ENCODE measurements at regions not wholly inside any gene's neighbourhood (a gene's known extent, or its start where the extent isn't known, plus 50 kb on each side); places are given as distances from the start of the nearest gene placed in this dataset.

DNA sequence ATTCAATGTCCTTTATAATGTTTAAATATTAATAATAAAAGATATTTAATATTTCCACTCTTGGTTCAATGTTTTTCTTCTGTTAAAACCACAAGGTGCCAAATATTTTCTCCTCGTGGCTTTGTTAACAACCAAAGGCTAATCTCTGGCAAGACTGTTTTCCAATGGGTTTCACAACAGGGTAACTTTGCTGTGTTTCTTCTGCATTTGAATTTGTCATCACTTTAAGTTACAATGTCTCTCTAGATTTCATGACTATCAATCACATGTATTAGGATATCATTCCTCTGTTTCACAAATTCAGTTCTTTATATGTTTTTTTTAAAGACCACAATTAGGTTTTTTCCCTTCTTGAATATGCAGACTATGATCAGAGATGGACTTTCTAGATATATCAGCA lies 469.8 kb upstream of the ACVR2A start:
- DNase-seq (ENCODE audit: low read depth in 3 of 3, low spot score in 1 of 3), result no peak

DNA sequence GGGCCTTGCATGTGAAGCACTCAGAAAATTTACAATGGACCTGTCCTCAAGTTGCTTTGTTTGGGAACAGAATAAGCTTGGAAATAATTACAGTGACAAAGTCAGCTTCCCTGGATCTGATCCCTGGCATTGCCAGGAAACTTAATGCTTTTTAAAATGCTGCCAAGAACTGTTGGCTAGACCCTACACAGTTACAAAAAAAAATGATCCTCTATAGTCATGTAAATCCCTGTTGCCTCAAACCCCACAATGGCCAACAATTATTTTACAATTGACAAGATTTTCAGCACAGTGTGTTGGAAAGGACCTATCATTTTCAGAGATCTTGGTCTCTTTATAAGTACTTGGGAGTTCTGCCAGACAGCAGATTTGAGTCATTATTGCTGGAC lies 470.4 kb upstream of the ACVR2A start:
- DNase-seq (ENCODE audit: low read depth in 3 of 3, low spot score in 1 of 3), result no peak

DNA sequence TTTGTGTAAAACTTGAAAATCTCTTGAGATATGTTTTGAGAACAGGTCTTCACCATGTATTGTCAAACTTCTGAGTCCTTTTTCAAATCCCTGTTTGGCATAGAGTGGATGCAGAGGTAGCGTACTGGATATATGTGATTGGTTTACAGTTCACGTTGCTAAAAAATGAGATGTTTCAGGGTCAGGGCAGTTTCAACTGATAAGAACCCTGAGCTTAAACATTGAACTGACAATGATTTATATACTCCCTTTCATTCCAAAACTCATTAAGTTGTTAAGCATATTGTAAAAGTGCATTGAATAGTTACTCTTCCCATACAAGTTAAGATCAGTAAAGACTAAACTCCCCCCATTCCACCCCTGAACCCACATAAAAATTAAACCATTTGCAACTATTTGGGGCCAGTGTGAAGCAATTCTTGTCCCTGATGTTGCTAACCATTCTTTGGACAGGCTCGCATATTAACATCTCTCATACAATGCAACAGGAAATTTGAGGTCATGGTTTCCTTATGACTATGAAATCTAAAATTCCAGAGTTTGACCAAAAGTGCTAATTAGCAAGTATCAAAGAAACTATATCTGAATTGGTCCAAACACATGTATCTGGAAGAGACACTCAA lies 470.9 kb upstream of the ACVR2A start:
- no peak for DNase-seq (ENCODE audit: low read depth in 3 of 3, low spot score in 1 of 3)

DNA sequence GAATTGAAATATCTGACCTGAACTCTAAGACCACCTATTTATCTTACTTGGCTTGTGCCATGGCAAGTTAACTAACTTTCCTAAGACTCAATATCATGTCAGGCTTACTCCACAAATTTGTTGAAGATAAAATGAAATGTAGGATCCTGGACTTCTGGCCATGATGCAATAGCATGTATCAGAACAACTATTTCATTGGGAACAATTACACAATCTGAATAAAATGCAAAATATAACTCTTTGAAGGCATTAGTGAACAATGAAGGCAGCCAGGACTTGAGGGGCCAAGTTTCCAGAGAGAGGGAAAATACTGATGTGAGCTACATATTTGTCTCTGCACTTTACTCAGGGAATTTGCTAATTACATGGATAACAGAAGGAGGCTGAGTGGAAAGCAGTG lies 476.5 kb upstream of the ACVR2A start:
- no peak for DNase-seq (ENCODE audit: low read depth in 3 of 3, low spot score in 1 of 3)

DNA sequence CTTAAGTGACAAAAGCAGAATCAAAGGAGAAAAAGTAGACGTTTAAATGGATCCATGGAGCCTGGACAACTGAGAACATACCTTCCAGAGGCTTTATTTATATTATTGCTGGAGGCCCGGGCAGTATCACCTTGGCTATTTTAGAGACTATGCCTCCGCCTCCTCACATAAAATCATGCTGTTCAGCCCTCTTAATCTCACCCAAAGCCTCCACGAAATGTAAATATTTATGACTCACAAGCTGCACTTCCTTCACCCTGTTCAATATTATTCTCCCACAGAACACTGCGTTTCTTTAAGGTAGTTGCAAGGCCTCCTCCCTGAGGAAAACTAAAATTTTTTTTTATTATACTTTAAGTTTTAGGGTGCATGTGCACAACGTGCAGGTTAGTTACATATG lies 478.6 kb upstream of the ACVR2A start:
- DNase-seq (ENCODE audit: low read depth in 3 of 3, low spot score in 1 of 3), result no peak

DNA sequence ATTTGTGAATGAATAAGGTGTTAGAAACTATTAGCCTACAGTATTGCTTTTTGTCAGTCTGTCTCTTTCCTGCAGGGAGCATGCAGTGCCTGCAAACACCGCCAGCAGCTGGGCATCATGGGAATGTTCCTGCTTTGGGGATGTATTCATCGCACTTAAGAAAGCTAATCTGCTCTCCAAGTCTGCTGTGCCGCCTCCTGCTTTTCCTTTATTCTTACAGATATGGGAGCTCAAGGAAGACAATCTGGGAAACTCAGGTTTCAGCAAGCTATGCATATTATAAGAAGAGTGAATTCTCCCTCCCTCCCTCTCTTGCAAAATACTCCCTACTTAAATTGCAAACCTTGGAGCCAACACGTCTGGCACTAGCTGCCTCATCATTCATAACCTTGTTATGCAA lies 479.2 kb upstream of the ACVR2A start:
- no peak for DNase-seq (ENCODE audit: low read depth in 3 of 3, low spot score in 1 of 3)

DNA sequence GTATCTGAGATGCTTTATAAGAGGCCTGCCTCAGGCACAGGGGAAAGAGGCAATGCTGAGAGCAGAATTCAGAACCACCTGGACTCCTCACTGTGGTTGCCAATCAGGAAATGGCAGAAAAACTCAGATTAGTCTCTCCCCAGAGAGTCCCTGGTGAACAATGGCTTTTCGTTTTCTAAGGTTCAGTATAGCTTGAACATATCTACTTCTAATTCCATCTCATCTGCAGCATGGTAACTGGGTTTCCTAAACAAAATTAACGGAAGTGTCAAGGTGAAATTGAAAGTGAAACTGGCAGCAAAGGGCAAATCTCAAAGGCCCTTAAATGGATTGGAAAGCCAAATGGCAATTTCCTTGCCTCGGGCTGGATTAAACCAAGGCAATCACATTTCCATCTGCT lies 480.2 kb upstream of the ACVR2A start:
- DNase-seq (ENCODE audit: low read depth in 3 of 3, low spot score in 1 of 3), result no peak

DNA sequence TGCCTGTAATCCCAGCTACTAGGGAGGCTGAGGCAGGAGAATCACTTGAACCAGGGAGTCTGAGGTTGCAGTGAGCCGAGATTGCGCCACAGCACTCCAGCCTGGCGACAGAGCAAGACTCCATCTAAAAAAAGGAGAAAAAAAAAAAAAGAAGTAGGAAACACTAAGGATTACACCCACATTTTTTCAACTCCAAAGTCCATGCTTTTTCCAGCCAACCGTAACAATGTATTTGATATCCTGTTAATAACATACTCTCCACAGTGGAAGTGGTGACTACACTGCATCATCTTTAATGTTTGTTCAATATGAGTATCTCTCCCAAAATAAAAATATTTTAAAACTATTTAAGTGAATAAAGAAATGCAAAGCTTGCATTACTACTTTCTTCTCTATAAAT lies 481.6 kb upstream of the ACVR2A start:
- DNase-seq (ENCODE audit: low read depth in 3 of 3, low spot score in 1 of 3), result no peak

DNA sequence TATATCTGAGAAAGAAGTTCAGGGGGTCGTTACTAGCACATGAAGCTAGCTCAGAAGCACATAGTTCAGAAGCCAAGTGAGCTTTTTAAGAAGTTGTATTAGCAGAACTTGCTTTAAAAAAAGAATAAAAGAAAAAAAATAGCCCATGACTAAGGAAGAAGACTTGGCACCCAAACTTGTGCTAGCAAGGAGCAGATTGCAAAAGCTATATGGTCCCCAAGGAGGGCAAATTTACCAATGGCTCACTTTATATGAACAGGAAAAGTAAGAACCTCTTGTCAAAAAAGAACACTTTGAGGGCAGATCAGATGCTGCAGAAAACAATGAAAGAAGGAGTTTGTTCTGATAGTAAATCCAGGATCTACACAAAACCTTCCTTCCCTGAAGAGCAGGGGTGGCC lies 486.5 kb upstream of the ACVR2A start:
- DNase-seq (ENCODE audit: low read depth in 3 of 3, low spot score in 1 of 3), result no peak

DNA sequence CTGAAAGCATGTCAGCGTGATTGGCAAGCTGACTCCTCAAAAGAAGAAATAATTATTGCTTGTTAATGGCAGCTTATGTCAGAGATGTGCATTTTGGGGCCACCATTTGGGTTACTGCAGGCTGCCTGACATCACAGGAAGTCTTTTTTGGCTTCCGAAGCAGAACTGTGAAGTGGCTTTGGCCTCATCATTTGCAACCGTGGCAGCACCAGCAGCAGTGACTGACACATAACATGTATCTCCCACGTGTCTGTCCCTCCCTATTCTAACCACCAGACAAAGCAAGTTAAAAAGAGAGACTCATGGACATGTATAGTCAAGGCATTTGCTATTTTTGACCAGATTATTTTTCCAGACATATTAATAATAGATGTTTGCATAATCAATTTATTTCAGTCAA lies 488.7 kb upstream of the ACVR2A start:
- DNase-seq (ENCODE audit: low read depth in 3 of 3, low spot score in 1 of 3), result no peak

DNA sequence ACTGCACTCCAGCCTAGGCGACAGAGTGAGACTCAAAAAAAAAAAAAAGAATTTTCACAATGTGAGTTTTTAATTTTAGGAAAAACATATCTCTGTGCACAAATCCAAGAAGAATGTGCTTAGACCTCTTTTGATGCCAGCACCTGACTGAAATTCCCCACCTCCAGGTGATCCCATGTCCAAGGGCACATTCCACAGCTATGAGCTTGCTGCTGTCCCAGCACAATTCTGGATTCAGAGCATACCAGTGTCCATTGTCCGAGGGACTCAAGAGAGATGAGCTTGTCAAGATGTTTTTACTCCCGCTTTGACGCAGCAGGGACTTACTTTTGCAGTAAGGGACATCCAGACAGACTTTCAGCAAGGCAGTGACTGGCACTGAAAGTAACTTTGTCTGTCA lies 489.1 kb upstream of the ACVR2A start:
- DNase-seq (ENCODE audit: low read depth in 3 of 3, low spot score in 1 of 3), result no peak

DNA sequence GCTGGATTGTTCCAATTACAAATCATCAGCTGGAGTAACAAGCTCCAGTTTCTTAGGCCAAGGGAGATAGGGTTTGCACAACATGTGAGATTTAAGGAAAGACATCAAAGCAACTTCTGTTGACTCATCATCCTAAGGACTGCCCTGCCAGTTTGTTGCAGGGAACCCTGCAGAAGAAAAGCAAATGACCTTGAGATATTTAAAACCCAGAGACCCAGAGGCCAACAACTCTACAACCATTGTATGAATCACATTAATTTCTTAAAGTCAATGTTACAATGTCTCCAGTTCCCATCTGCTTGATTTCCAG lies 491.8 kb upstream of the ACVR2A start:
- DNase-seq (ENCODE audit: low read depth in 3 of 3, low spot score in 1 of 3), result no peak

DNA sequence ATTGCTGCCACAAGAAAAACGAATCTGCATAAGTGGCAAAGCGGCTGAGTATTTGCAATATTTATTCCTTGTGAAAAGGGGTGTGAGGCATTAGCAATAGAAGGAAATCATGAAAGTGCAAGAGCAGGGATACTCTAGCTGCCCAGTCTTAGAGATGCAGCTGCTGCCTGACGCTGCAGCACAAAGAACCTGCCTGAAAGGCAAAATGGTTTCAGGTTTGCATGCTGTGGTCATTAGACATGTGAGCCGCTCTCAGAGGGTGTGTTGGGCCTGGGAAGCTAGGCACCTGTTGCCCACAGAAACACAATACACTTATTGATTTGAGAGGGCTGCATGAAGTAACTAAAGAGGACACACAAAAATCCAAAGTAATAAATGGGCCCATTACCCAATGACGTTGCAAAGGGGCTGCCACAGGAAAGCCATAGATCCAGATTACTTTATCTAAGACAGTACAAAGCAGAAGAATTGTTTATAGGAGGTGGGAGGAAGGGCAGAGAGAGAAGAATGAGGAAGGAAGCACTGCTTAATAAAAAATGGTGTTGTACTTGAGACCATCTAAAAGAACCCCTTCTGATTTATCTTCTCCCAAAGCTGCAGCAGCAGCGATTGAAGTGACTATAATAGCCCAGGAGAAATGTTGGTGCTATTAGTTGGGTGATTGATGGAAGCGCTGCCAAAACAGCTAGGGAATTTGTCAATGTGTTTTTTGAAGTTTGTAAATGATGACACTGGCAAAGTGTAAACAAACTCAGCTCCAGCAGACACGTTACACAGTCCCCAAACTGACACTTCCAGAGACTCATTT lies 492.4 kb upstream of the ACVR2A start:
- DNase-seq (ENCODE audit: low read depth in 3 of 3, low spot score in 1 of 3), result no peak

DNA sequence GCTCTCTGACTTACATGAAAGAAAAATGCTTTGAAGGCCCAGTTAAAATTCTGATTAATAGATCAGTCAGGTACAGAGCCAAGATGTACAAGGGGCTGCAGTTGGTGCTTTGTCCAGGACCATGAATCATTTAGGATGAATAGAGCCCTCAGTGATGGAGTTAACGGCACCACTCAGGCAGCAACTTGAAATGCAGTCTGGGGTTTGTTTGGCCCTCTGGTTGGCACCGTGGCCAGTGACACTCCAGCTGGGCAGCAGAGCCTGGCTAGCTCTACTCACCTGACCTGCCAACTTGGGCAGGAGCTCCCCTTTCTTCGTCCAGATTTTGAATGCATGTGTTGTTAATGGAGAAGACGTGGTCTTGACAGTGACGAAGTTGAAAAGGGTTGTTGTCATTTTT lies 493.0 kb upstream of the ACVR2A start:
- no peak for DNase-seq (ENCODE audit: low read depth in 3 of 3, low spot score in 1 of 3)

DNA sequence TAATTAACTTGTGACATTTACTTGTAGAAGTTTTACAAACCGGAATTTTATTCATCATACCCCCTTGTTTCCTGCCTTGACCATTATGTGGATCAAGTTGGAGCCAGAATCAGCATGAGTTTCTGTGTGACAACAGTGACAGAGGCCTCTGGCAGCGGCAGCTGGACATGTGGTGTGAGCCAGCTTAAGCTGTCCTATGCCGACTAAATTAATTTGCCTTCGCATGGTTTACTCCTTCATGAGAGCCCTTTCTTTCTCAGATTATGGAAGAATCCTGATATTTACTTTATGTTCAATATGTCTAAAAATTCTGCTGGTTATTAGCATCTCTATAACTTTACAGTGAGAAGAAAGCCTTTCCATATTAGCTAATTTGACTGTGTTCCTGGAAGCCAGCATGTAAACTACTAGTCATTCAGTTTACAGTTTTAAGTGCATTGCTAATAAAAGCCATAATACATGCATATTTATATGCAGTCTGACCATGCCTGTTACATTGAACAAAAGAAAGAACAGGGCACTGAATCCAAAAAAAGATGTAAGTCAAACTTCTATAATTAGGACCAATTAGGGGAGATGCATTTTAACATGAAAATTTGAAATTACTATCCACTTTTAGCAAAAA lies 495.8 kb upstream of the ACVR2A start:
- DNase-seq (ENCODE audit: low read depth in 3 of 3, low spot score in 1 of 3), result no peak

DNA sequence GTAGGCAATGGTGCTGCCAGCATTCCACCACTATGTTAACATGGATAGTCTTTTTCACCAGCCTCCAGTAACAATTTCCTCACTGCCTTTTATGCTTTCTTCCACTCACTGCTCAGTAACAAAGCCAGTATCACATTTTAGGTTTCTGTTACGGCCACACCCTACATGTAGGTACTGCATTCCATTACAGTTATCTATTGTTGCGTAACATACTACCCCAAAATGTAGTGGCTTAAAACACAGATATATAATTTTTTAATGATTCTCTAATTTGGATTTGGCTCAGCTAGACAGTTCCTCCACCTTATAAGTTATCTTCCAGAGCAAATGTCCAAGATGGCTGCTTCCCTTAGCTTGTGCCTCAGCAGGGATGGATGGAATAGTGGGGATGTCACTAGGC lies 498.7 kb upstream of the ACVR2A start:
- no peak for DNase-seq (ENCODE audit: low read depth in 3 of 3, low spot score in 1 of 3)

DNA sequence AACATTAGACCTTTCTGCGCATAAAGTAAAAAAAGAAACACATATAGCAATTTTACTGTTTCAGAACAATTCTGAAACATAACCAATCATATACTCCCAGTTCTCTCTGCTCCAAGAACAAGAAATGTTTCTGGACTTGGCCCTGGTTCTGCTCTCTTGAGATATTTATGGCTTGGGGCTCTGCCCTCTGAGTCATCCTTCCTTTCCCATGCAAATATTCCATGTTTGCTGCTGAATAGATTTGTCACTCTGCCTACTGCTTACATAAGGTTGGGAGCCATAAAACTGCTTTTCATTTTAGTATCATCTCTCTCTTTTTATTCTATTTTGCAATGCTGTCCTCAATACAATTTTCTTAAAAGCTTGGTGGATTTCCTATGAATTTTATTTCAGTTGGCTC lies 499.6 kb upstream of the ACVR2A start:
- no peak for DNase-seq (ENCODE audit: low read depth in 3 of 3, low spot score in 1 of 3)

DNA sequence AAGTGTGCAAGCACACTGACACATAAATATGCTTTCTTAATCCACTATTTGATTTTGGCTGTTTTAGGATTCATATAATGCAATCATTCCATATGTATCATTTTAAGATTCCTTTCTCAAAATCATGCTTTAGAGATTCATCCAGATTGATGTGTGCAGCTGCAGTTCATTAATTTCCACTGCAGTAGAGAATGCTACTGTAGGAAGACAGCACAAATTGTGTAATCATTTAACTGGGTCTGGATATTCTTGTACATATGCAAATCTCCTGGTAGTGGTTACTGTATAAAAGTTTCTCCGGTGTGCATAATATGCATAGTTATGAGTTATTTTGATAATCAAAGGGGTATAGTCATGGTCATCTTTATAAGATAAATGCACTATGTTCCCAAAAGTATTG lies 502.5 kb upstream of the ACVR2A start:
- DNase-seq (ENCODE audit: low read depth in 3 of 3, low spot score in 1 of 3), result no peak

DNA sequence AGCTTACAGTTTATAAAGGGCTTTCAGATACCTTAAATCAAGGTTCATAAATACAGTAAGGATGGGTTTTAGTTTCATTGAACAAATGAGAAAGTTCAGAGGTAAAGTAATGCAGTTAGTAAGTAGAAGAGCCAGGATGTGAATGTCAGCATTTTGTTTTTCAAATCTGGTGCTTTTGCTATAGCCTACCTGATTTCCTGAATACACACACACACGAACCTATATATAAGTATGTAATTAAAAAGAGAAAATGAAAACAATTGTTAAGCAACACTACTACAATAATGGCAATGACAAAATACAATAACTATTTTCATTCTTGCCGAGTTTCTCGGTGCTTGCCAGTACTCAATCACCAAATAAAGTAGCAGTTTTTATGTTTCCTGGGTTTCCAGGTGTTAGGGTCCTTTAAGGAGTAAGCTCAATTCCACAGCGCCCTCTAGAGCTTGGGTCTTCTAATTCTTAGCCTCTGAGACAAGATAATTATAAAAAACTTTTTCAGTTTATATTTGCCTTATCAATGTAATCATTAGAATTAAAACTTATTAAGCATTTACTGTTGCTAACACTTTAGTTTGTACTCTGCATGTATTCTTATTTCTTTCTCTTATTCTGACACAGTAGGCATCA lies 512.9 kb upstream of the ACVR2A start:
- DNase-seq (ENCODE audit: low read depth in 3 of 3, low spot score in 1 of 3), result peak in 1 of 3 donors; percentile 7

DNA sequence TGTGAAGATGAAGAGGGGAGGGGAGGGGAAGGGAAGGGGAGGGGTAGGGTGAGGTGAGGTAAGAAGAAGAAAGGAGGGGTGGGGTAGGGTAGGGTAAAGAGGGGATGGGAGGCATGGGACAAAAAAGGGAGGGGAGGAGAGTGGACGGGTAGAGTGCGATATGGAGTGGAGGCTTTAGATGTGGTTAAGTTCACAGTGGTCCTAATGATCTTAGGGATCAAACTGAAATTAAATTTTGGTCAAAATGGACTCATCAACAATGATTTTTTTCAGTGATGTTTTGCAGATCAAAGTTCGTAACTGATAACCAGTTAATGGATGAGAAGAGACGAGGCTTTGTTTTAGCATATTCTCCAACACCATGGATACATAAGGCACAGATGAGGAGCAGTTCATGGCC lies 513.9 kb upstream of the ACVR2A start:
- no peak for DNase-seq (ENCODE audit: low read depth in 3 of 3, low spot score in 1 of 3)

DNA sequence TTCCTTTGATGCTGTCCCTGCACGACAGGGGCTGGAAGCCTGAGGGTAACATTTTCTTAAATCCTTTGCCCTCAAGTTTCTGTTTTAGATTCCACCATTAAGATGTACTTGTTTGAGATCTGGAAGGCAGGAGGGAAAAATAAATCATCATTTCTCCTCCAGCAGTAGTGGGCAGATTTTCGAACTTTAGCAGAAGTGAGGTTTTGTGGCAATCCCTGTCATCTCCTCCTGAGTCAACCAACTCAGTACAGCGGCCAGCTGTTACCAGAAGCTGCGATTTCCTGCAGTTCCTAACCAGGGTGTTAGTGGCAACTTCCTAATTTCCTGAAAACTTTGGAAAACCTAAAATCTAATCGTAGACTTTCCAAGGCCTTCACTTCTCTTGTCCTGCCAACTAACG lies 517.2 kb upstream of the ACVR2A start:
- no peak for DNase-seq (ENCODE audit: low read depth in 3 of 3, low spot score in 1 of 3)

DNA sequence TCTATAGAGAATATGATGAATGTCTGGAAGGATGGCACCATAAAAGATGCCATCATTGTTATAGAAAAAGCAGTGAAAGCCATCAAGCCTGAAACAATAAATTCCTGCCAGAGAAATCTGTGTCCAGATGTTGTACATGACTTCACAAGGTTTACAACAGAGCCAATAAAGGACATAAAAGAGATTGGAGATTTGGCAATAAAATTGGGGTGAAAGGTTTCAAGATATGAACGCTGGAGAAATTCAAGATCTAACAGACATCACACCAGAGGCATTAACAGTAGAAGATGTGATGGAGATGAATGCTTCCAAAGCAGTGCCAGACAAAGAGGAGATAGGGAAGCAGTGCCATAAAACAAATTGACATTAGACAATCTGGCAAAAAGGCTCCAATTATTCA lies 518.8 kb upstream of the ACVR2A start:
- no peak for DNase-seq (ENCODE audit: low read depth in 3 of 3, low spot score in 1 of 3)
